Endometrial microvascular endothelial cells (primary cell): ENCODE measurements at regions not wholly inside any gene's neighbourhood (a gene's known extent, or its start where the extent isn't known, plus 50 kb on each side); places are given as distances from the start of the nearest gene placed in this dataset.
"Not testable (repeated sequence)": the region's sequence is repeated elsewhere in the genome, so short reads cannot be mapped to it uniquely, and the experiment has no call there.

Source experiments
- in situ Hi-C: cut with HindIII; loops from 2 replicates; pipeline ENCODE4 v1.10.0; 2017; ENCODE audit warnings: low sequenced_read_pairs, low pct_unique_long_range_greater_than_20kb; ENCODE audit errors: inconsistent ontology term

GRCh38 chr4:18180892-18181291, 159.3 kb upstream of the LCORL start:
- in situ Hi-C loops, result no loop called here

GRCh38 chr4:18180122-18180521, 158.6 kb upstream of the LCORL start:
- in situ Hi-C loops, result no loop called here

GRCh38 chr4:18171896-18172295, 150.3 kb upstream of the LCORL start:
- in situ Hi-C loops, result no loop called here

GRCh38 chr4:18167831-18168230, 146.3 kb upstream of the LCORL start:
- in situ Hi-C loops, result no loop called here

- in situ Hi-C loops, result no loop called here
Observed at GRCh38 chr4:18166925-18167324, 145.4 kb upstream of the LCORL start.

- in situ Hi-C loops, result no loop called here
Observed at GRCh38 chr4:18162453-18162852, 140.9 kb upstream of the LCORL start.

GRCh38 chr4:18159117-18159912, 137.8 kb upstream of the LCORL start:
- in situ Hi-C loops, result not testable (repeated sequence)

- in situ Hi-C loops, result no loop called here
Observed at GRCh38 chr4:18155067-18156041, 133.8 kb upstream of the LCORL start.

- in situ Hi-C loops, result no loop called here
Observed at GRCh38 chr4:18138076-18138665, 116.6 kb upstream of the LCORL start.

GRCh38 chr4:18134111-18134510, 112.6 kb upstream of the LCORL start:
- in situ Hi-C loops, result no loop called here

GRCh38 chr4:18130256-18130655, 108.7 kb upstream of the LCORL start:
- in situ Hi-C loops, result no loop called here

GRCh38 chr4:18128241-18128640, 106.7 kb upstream of the LCORL start:
- in situ Hi-C loops, result no loop called here

GRCh38 chr4:18127030-18127429, 105.5 kb upstream of the LCORL start:
- in situ Hi-C loops, result no loop called here

- in situ Hi-C loops, result no loop called here
Observed at GRCh38 chr4:18113710-18114331, 92.3 kb upstream of the LCORL start.

GRCh38 chr4:18111081-18111480, 89.5 kb upstream of the LCORL start:
- in situ Hi-C loops, result no loop called here

- in situ Hi-C loops, result no loop called here
Observed at GRCh38 chr4:18110099-18110498, 88.5 kb upstream of the LCORL start.

GRCh38 chr4:18109676-18110075, 88.1 kb upstream of the LCORL start:
- in situ Hi-C loops, result no loop called here

GRCh38 chr4:18107848-18108528, 86.4 kb upstream of the LCORL start:
- in situ Hi-C loops, result not testable (repeated sequence)

- in situ Hi-C loops, result no loop called here
Observed at GRCh38 chr4:18106620-18107019, 85.1 kb upstream of the LCORL start.
